A673 (cell line): ENCODE measurements at regions not wholly inside any gene's neighbourhood (a gene's known extent, or its start where the extent isn't known, plus 50 kb on each side); places are given as distances from the start of the nearest gene placed in this dataset.

Experiments
- BruUV-seq: library from RNA; stranded (reverse); fragments of 400-500 nt; replicated peaks from 2 replicates; lab custom pipeline; 2021; lab: Mats Ljungman, UMichigan
- CTCF ChIA-PET: fragments of 300-600 bp; sonication (Branson Sonifier 250); formaldehyde crosslinking; loops from one replicate; lab custom pipeline; 2022; ENCODE audit warnings: antibody characterized with exemption; lab: Charles Lee
- POLR2A ChIA-PET: fragments of 300-600 bp; sonication (Branson Sonifier 250); formaldehyde crosslinking; loops from one replicate; lab custom pipeline; 2022; ENCODE audit warnings: antibody characterized with exemption; ENCODE audit not compliant: low non-redundant PET; lab: Charles Lee
- DNase-seq: peaks from one replicate; pipeline ENCODE4 v3.0.0-alpha.2; 2015; ENCODE audit warnings: low spot score
- H3K27ac ChIP-seq: fragments of 200-600 bp; sonication (generic); 2 replicates; pipeline ENCODE4 v1.5.1; 2016; ENCODE audit warnings: mixed run types, low read depth, mild to moderate bottlenecking, mixed read lengths, antibody characterized with exemption, low read length; ENCODE audit not compliant: poor library complexity, severe bottlenecking
- H3K27me3 ChIP-seq: fragments of 200-600 bp; sonication (generic); replicated peaks from 2 replicates; pipeline ENCODE4 v1.6.1; 2017; ENCODE audit warnings: mixed run types, low read depth, mild to moderate bottlenecking, mixed read lengths, antibody characterized with exemption, low read length; ENCODE audit not compliant: insufficient read depth, poor library complexity
- H3K36me3 ChIP-seq: fragments of 200-600 bp; sonication (generic); 2 replicates; pipeline ENCODE4 v1.6.1; 2016; ENCODE audit warnings: mixed run types, mild to moderate bottlenecking, mixed read lengths, antibody characterized with exemption, low read length; ENCODE audit not compliant: insufficient read depth, poor library complexity, severe bottlenecking
- H3K4me1 ChIP-seq: fragments of 200-600 bp; sonication (generic); 2 replicates; pipeline ENCODE4 v1.6.1; 2017; ENCODE audit warnings: mixed run types, mild to moderate bottlenecking, mixed read lengths, antibody characterized with exemption, low read length; ENCODE audit not compliant: insufficient read depth, poor library complexity, severe bottlenecking
- H3K4me3 ChIP-seq: fragments of 200-600 bp; sonication (generic); 2 replicates; pipeline ENCODE4 v1.5.1; 2016; ENCODE audit warnings: low read depth, mixed run types, mild to moderate bottlenecking, mixed read lengths, low read length; ENCODE audit not compliant: poor library complexity, severe bottlenecking
- H3K9me3 ChIP-seq: fragments of 200-600 bp; sonication (generic); 2 replicates; pipeline ENCODE4 v1.6.1; 2016; ENCODE audit warnings: mixed run types, low read depth, mild to moderate bottlenecking, mixed read lengths, antibody characterized with exemption, low read length; ENCODE audit not compliant: poor library complexity, severe bottlenecking
- EZH2 ChIP-seq: fragments of 200-600 bp; sonication (generic); IDR thresholded peaks from 2 replicates; pipeline ENCODE4 v1.6.1; 2017; ENCODE audit warnings: borderline replicate concordance, low read depth, mild to moderate bottlenecking, mixed read lengths, antibody characterized with exemption, low read length; ENCODE audit not compliant: poor library complexity, severe bottlenecking
- intact Hi-C: fragments of 100-400 bp; cut with micrococcal nuclease; formaldehyde crosslinking; loops from one replicate; pipeline ENCODE4 v1.10.0; 2022; ENCODE audit not compliant: unreplicated experiment
- TF ChIP-seq, protein P1 (sequence below): fragments of 300-800, 200-600 bp; sonication (generic); conservative IDR thresholded peaks from 2 replicates; pipeline ENCODE4 v1.5.1; 2017; ENCODE audit warnings: low read depth, mild to moderate bottlenecking, antibody characterized with exemption, low read length, moderate library complexity, mixed read lengths

DNA sequence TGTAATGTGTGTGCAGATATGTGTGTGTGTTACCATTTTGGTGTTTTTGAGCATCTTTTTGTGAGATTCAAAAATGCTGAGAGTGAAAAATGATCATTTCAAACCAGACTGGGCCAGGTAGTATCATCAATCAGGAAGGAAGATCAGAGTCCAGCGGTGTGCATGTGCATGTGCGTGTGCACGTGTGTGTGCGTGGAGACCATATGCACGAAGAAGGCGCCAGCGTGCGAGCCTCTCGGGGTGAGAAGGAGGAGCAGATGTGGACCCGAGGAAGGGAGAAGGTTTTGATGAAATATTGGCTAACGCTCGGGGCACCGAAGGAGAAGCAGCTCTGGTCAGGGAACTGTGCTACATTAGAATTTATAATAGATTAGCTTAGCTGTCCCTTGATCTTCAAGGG lies 516.4 kb downstream of the CCDC171 start:
- ChIA-PET CTCF (no interaction called here), POLR2A (no interaction called here)
- no peak for DNase-seq
- BruUV-seq: no TSS peak
- Histone ChIP-seq H3K4me3 (no peak overlapping the region), H3K36me3 (no peaks in the 10 kb centered on the region), H3K4me1 (no peaks in the 10 kb centered on the region), H3K9me3 (no peaks in the 10 kb centered on the region), H3K27ac (no peak overlapping the region), H3K27me3 (no peaks in the 10 kb centered on the region)
- TF ChIP-seq, protein P1, sequence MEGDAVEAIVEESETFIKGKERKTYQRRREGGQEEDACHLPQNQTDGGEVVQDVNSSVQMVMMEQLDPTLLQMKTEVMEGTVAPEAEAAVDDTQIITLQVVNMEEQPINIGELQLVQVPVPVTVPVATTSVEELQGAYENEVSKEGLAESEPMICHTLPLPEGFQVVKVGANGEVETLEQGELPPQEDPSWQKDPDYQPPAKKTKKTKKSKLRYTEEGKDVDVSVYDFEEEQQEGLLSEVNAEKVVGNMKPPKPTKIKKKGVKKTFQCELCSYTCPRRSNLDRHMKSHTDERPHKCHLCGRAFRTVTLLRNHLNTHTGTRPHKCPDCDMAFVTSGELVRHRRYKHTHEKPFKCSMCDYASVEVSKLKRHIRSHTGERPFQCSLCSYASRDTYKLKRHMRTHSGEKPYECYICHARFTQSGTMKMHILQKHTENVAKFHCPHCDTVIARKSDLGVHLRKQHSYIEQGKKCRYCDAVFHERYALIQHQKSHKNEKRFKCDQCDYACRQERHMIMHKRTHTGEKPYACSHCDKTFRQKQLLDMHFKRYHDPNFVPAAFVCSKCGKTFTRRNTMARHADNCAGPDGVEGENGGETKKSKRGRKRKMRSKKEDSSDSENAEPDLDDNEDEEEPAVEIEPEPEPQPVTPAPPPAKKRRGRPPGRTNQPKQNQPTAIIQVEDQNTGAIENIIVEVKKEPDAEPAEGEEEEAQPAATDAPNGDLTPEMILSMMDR: no peak
- no peak for TF ChIP-seq EZH2
- intact Hi-C loops: no loop called here

DNA sequence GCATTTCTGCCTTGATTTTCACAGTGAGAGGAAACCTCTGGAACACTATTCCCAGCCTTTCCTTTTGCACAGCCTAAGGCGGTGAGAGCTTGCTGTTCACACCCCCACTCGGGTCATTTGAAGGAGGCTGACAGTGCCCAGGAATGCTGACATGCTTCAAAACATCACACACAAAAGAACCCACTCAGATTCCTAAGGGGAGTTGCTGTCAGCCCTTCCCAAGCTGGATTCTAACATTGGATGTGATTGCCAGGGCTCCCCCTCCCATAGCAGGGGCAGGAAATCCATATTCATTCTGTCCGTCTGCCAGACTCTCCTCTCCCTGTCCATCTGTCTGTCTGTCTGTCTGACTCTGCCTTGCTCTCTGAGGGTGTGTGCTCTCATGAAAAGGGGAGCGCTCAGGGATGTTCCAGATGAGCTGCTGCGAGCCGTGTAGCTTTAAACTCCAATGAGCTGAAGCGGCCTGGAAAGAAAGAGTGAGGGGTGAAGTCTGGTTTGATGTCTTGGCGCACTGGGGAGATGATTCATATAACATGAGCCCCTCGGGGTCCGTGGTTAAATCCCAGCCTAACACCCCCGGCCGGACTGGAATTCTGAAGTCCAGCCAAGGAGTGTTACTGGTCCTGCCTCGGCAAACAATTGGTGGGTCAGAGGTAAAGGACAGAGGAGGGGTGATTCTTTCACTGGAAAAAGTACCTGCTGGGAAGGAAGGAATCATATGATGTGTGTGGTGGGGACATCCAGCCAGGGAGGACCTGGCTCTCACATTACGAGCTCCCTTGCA lies 517.0 kb downstream of the CCDC171 start:
- Histone ChIP-seq H3K27me3 (no peaks in the 10 kb centered on the region), H3K36me3 (no peaks in the 10 kb centered on the region), H3K9me3 (no peaks in the 10 kb centered on the region), H3K4me3 (no peak overlapping the region), H3K27ac (no peak overlapping the region), H3K4me1 (no peaks in the 10 kb centered on the region)
- DNase-seq: no peak
- no TSS peak for BruUV-seq
- TF ChIP-seq, protein P1: no peak
- TF ChIP-seq EZH2: no peak
- intact Hi-C loops: no loop called here
- ChIA-PET POLR2A (no interaction called here), CTCF (no interaction called here)

DNA sequence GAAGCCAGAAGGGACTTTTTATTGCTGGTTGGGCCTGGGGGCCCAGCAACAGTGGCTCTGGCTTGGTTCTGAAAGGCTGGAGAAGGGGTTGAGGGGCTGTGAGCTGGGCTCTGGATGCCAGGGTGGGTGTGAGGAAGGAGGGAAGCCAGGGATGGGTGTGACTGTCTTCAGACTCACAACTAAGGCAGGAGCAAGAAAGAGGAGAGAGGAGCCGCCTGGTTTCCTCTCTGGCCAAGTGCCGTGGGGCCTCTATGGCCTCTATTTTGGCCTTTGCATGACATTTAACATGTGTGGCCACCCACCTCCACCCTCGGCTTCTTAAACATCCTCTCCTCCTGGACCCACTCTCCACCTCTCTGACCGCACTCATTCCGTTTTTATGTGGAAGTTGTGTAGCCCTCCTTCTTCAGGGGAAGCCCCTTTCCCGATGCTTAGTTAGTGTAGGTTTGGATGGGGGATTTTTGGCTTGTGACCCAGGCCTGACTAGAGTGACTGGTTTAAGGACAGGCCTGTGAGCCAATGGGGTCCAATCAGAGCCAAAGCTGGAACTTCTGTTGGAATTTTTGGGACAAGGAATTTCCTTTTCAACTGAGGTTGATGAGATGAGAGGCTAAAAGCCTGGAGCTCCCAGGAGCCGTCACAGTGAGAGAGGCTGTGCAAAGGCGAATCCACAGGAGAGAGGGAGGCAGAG lies 517.8 kb downstream of the CCDC171 start:
- H3K4me1 ChIP-seq: peaks cover 7% of the 10 kb centered on the region
- ChIA-PET POLR2A (no interaction called here), CTCF (no interaction called here)
- no peak overlapping the region for H3K27ac ChIP-seq
- TF ChIP-seq, protein P1: no peak
- no peak for TF ChIP-seq EZH2
- intact Hi-C loops: no loop called here
- H3K36me3 ChIP-seq: no peaks in the 10 kb centered on the region
- no TSS peak for BruUV-seq
- no peaks in the 10 kb centered on the region for H3K27me3 ChIP-seq
- H3K9me3 ChIP-seq: no peaks in the 10 kb centered on the region
- no peak for DNase-seq
- H3K4me3 ChIP-seq: no peak overlapping the region
